ENCODE measurements at regions not wholly inside any gene's neighbourhood (a gene's known extent, or its start where the extent isn't known, plus 50 kb on each side); places are given as distances from the start of the nearest gene placed in this dataset.
"Not testable (repeated sequence)": the region's sequence is repeated elsewhere in the genome, so short reads cannot be mapped to it uniquely, and the experiment has no call there.

- H3K27ac ChIP-seq = peak overlapping the region in 11 of 21 experiments; percentile 5 to 75 (median 31)
Observed at GRCh38 chr11:129620237-129621104, 195.2 kb upstream of the TMEM45B start.

GRCh38 chr11:129625930-129626329 lies 189.7 kb upstream of the TMEM45B start:
- no peak overlapping the region for H3K4me3 ChIP-seq
- peak overlapping the region in 2 of 21 experiments; percentile 12 to 28 for H3K27ac ChIP-seq

More at GRCh38 chr11:129620237-129621104, 195.2 kb upstream of the TMEM45B start:
- H3K4me3 ChIP-seq = no peak overlapping the region

GRCh38 chr11:129631201-129631600 lies 184.4 kb upstream of the TMEM45B start:
- Histone ChIP-seq H3K4me3 (no peak overlapping the region), H3K27ac (no peak overlapping the region)

GRCh38 chr11:129636926-129637325 lies 178.7 kb upstream of the TMEM45B start:
- Histone ChIP-seq H3K4me3 (no peak overlapping the region), H3K27ac (peak overlapping the region in 10 of 21 experiments; percentile 11 to 66 (median 44))

GRCh38 chr11:129637473-129637872 lies 178.2 kb upstream of the TMEM45B start:
- Histone ChIP-seq H3K27ac (peak overlapping the region in 9 of 21 experiments; percentile 11 to 66 (median 52)), H3K4me3 (no peak overlapping the region)

GRCh38 chr11:129637983-129638776 lies 177.5 kb upstream of the TMEM45B start:
- Histone ChIP-seq H3K27ac (peak overlapping the region in 3 of 21 experiments; percentile 25 to 66 (median 66)), H3K4me3 (no peak overlapping the region)

- Histone ChIP-seq H3K4me3 (no peak overlapping the region), H3K27ac (peak overlapping the region in 3 of 21 experiments; percentile 44 to 80 (median 51))
Observed at GRCh38 chr11:129639300-129639699, 176.3 kb upstream of the TMEM45B start.

- H3K4me3 ChIP-seq = no peak overlapping the region
- H3K27ac ChIP-seq = peak overlapping the region in 4 of 21 experiments; percentile 1 to 80 (median 30)
Observed at GRCh38 chr11:129640671-129641070, 175.0 kb upstream of the TMEM45B start.

GRCh38 chr11:129643031-129643721 lies 172.5 kb upstream of the TMEM45B start:
- Histone ChIP-seq H3K27ac (peak overlapping the region in 19 of 21 experiments; percentile 13 to 80 (median 69)), H3K4me3 (no peak overlapping the region)

- H3K4me3 ChIP-seq = no peak overlapping the region
- peak overlapping the region in 15 of 21 experiments; percentile 9 to 78 (median 47) for H3K27ac ChIP-seq
Observed at GRCh38 chr11:129644326-129644725, 171.3 kb upstream of the TMEM45B start.

- Histone ChIP-seq H3K4me3 (no peak overlapping the region), H3K27ac (no peak overlapping the region)
Observed at GRCh38 chr11:129645943-129646342, 169.7 kb upstream of the TMEM45B start.

GRCh38 chr11:129650044-129650443 lies 165.6 kb upstream of the TMEM45B start:
- H3K4me3 ChIP-seq, H3K27ac ChIP-seq: not testable (repeated sequence)

- H3K4me3 ChIP-seq = no peak overlapping the region
- no peak overlapping the region for H3K27ac ChIP-seq
Observed at GRCh38 chr11:129652835-129653234, 162.8 kb upstream of the TMEM45B start.

- no peak overlapping the region for H3K4me3 ChIP-seq
- no peak overlapping the region for H3K27ac ChIP-seq
Observed at GRCh38 chr11:129655247-129655832, 160.3 kb upstream of the TMEM45B start.

- H3K4me3 ChIP-seq = no peak overlapping the region
- no peak overlapping the region for H3K27ac ChIP-seq
Observed at GRCh38 chr11:129657866-129658525, 157.7 kb upstream of the TMEM45B start.

- Histone ChIP-seq H3K4me3 (no peak overlapping the region), H3K27ac (no peak overlapping the region)
Observed at GRCh38 chr11:129658526-129658867, 157.2 kb upstream of the TMEM45B start.

- H3K27ac ChIP-seq = no peak overlapping the region
- no peak overlapping the region for H3K4me3 ChIP-seq
Observed at GRCh38 chr11:129680907-129681306, 134.7 kb upstream of the TMEM45B start.

- H3K4me3 ChIP-seq = no peak overlapping the region
Observed at GRCh38 chr11:129681344-129682114, 134.1 kb upstream of the TMEM45B start.

More at GRCh38 chr11:129681344-129682114, 134.1 kb upstream of the TMEM45B start:
- H3K27ac ChIP-seq = no peak overlapping the region
